DOHH2 (cell line): ENCODE measurements at regions not wholly inside any gene's neighbourhood (a gene's known extent, or its start where the extent isn't known, plus 50 kb on each side); places are given as distances from the start of the nearest gene placed in this dataset.
"Not testable (repeated sequence)": the region's sequence is repeated elsewhere in the genome, so short reads cannot be mapped to it uniquely, and the experiment has no call there.

Source experiments
- CTCF ChIP-seq: fragments of 200-600 bp; sonication (generic); IDR thresholded peaks from one replicate; pipeline ENCODE4 v1.5.1; 2014; ENCODE audit warnings: antibody characterized with exemption, mild to moderate bottlenecking, low read depth, low read length; ENCODE audit not compliant: poor library complexity, severe bottlenecking
- EZH2phosphoT487 ChIP-seq: fragments of 200-600 bp; sonication (generic); IDR thresholded peaks from 2 replicates; pipeline ENCODE4 v1.6.1; 2017; ENCODE audit warnings: borderline replicate concordance, mild to moderate bottlenecking, antibody characterized with exemption, low read length, moderate library complexity, mixed read lengths

- not testable (repeated sequence) for TF ChIP-seq CTCF, EZH2phosphoT487
These were observed 123.9 kb upstream of the TPTE start for GRCh38 chr21:10397495-10397915.
